SK-N-DZ (cell line): ENCODE measurements at regions not wholly inside any gene's neighbourhood (a gene's known extent, or its start where the extent isn't known, plus 50 kb on each side); places are given as distances from the start of the nearest gene placed in this dataset.

Experiments
- DNase-seq: peaks from one replicate; pipeline ENCODE4 v3.0.0-alpha.2; 2015; ENCODE audit warnings: low spot score

GRCh38 chr2:120454654-120455385 lies 108.9 kb downstream of the INHBB start:
- DNase-seq = no peak

GRCh38 chr2:120455390-120455789 lies 109.5 kb downstream of the INHBB start:
- DNase-seq = no peak

- no peak for DNase-seq
Measured at GRCh38 chr2:120456867-120457266, 110.9 kb downstream of the INHBB start.

- DNase-seq = no peak
Measured at GRCh38 chr2:120460511-120460910, 114.6 kb downstream of the INHBB start.

DNA sequence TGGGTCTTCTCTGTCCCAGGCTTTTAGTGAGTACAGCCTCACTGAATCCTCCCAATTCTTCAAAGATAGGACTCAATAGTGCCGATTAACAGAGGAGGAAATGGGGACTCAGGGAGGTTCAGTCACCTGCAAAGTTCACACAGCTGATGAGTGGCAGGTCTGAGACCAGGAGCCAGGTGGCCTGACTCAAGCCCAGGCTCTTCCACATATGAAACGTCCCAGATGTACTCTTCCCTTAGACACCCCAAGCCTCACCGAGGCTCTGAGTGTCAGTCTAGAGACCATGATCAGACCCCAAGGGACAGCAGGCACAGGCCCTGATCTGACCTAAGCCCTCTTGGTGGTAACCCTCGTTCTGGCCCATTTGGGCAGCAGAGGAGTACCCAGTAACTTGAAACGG lies 115.2 kb downstream of the INHBB start:
- no peak for DNase-seq

DNA sequence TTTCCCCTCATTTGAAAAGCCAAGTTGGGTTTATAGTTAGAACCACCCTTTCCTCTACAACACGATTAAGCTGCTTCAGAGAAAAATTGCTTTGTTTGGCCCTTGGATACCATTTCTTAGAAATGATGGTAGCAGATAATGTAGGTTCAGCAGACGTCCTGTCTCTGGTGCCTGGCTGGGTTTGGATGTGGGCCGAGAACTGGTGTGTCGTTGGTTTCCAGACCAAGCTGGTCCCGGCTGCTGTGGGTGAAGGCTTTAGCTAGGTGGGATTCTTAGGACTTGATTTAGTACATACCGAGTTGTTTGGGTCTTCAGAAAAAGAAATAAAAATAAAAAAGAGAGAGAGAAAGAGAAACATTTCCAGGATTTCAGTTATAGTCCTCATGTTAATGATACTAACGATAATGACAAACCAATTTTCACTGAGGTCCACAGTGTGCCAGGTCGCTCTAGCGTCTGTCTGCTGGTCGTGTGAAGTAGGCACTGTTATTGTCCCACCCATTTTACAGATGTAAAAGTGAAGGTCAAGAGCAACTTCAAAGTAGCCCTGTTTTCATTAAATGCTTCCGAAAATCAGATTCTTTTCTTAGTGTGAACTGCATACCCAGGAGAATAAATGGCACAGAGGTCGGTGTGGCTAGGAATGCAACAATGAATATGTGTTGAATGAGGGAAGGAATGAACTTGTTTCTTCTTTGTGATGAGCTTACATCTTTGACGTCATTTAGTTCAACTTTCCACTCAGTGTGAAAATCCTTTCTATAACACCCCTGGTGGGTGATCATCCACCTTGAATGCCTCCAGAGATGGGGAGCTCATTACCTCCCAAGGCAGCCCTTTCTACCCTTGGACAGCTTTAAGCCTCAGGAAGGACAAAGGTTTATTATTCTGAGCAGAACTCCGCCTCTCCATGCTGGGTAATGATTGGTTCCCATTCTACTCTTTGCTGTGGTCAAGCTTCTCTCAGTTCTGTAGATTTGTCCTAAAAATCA lies 115.9 kb downstream of the INHBB start:
- no peak for DNase-seq

GRCh38 chr2:120463527-120463926 lies 117.6 kb downstream of the INHBB start:
- DNase-seq = no peak

DNA sequence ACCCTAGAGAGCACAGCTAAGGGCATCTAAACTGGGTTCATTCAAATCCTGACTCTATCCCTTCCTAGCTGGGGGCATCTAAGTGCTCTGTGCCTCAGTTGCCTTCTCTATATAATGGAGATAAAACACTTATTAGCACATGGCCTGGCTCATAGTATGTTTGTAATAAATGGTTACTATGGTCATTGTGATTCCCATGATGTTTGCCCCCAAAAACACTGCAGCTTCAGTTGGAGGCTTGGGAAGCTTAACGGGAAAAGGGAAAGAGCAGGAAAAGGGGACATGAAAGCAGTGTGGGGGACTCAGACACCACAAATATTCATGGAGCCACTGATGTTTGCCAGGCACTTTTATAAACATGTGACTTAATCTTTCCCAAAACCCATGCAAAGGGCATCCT lies 118.1 kb downstream of the INHBB start:
- DNase-seq = no peak

DNA sequence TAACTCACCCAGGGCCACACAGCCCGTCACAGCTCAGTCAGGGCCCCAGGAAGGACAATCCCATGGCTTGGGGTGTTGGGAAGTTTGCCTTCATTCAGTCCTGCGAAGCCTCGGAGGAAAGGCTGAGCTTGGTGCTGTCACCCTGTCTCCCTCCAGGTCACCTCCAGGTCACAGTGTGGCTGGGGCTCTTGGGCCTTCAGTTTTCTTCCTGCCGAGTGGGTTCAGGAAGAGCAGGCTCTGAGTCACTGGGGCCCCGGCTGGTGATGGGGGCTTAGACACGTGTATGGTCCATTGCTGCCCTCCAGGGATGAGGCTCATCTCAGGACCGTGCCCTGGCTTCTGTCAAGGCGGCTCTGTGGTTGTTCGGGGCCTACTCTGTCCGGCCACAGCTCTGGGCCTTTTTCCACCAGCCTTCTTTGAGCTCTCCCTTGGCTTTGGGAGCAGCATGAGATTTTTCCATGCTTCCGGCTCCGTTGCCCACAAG lies 118.6 kb downstream of the INHBB start:
- no peak for DNase-seq

DNA sequence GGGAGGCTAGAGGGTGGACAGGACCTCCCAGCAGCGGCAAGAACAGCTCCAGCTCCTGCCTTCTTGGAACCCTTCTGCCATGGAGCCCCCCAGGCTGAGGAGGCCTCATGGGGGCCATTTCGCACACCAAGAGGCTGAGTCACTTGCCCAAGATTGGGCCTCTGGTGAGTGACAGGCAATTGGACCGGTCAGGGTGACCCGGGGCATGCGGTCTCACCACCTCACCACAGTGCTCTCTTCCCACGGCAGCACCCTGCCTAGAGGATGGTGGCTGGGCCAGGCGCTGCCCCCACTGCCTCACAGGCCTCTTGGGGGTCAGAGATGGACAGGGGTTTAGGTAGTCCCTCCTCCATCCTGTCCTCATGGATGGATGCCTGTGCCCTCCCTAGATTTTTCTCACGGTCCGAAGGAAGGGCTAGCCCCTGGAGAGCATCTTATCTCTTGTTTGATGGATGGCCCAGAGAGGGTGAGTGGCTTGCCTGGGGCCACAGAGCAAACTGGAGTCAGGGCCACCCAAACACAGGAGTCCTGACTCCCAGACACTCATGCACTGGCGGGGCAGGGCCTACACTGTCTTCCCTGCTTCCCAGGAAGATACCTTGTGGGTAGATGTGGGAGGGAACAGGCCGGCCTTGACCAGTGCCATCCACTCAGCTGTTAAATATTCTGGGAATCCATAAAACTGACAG lies 119.2 kb downstream of the INHBB start:
- DNase-seq = no peak

- DNase-seq = no peak
Measured at GRCh38 chr2:120465701-120465988, 119.7 kb downstream of the INHBB start.

GRCh38 chr2:120465989-120466703 lies 120.2 kb downstream of the INHBB start:
- DNase-seq = no peak

DNA sequence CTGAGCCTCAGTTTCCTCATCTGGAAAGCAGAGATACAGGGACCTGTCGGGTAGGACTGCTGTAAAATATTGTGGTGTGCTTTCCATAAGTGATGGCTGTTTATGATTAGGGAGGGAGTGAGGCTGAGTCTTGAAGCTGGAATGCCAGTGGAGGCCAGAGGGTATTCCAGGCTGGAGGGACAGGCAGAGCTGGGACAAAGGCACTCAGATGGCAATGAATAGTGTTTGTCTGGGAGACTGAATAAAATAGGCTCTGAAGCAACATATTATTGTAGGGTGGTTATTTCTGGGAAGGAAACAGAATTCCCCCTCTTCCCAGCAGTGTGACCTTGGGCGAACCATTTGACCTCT lies 120.7 kb downstream of the INHBB start:
- DNase-seq = no peak

GRCh38 chr2:120468136-120468535 lies 122.2 kb downstream of the INHBB start:
- DNase-seq = no peak

DNA sequence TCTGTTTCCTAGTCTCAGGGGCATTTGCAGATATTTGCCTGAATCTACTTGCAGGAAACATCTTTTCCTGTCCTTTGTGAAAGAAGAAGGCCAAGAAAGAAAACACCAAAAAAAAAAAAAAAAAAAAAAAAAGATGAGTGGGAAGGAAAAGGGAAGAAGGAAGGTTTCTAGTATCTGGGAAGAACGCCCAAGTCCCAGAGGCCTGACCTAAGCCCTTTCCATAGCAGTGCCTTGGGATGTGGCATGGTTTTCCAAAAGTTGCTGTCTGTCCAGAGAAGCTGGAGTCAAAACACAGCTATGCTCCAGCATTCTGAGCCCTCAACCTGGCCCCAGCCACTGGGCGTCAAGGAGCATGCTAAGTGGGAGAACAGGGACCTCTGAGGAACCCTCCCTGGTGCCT lies 123.5 kb downstream of the INHBB start:
- DNase-seq = no peak

DNA sequence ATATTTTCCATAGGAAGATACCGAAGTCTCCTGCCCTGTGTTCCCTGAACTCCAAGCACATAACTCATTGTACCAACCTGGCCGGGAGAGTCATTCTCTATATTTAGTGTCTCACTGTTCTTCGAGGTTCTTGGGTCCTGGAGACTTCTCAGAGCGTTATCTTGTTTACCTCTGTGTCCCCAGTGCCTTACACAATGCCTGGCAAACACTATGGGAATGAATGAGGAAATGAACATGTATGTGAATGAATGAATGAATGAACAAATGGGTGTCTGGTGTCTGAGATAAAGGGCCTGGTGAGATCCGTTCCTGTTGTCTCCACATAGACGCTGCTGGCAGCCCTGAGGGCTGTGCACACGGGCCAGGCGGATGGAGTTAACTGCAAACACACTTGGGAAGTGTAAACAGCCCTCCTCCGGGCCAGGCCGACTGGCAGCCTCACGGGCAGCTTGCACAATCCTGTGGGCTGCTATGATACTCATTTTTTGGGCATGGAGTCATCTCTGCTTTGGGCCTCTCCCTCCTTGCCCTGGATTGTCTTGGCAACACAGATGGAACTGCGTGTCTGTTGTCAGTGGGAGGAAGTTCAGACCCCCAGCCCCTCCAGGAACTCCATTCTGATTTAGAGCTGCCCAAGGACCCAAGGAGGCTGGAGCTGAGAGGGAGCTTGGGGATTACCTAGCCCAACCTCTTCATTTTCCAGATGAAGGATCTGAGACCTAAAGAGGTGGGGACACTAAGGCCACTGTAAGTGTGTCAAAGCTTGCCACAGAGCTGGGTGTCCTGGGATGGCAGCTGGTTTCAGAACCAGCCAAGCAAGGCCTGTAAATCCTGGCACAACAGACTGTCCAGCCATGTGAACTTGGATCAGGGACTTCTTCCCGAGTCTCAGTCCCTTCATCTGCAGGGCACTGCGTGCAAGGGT lies 124.4 kb downstream of the INHBB start:
- no peak for DNase-seq

GRCh38 chr2:120471166-120471565 lies 125.2 kb downstream of the INHBB start:
- DNase-seq = no peak

- no peak for DNase-seq
Measured at GRCh38 chr2:120472031-120472430, 126.1 kb downstream of the INHBB start.

GRCh38 chr2:120472891-120473309 lies 127.0 kb downstream of the INHBB start:
- no peak for DNase-seq

- no peak for DNase-seq
Measured at GRCh38 chr2:120473522-120474271, 127.8 kb downstream of the INHBB start.
